ENCODE measurements at regions not wholly inside any gene's neighbourhood (a gene's known extent, or its start where the extent isn't known, plus 50 kb on each side); places are given as distances from the start of the nearest gene placed in this dataset.

GRCh38 chr16:74029115-74029792, 267.4 kb upstream of the PSMD7 start:
- no peak overlapping the region for H3K4me3 ChIP-seq (ENCODE audit: low read length)
- no peaks in the 10 kb centered on the region for H3K9me3 ChIP-seq (ENCODE audit: control insufficient read depth, low read length)
- 69 to 75% methylated on average over 6 to 9 of the region's 9 CpGs for WGBS, 2 experiments (ENCODE audit: insufficient coverage in 1 of 2, insufficient read length in 1 of 2)
- H3K27me3 ChIP-seq (ENCODE audit: control insufficient read depth, insufficient read depth, low read length, poor library complexity, severe bottlenecking): no peaks in the 10 kb centered on the region
- Mint-ChIP-seq H3K4me1 (peaks cover 39% of the 10 kb centered on the region), H3K9me3 (no peaks in the 10 kb centered on the region), H3K4me3 (no peak overlapping the region), H3K27ac (no peak overlapping the region), H3K36me3 (ENCODE audit: low read depth) (no peaks in the 10 kb centered on the region), H3K27me3 (ENCODE audit: insufficient read depth) (no peaks in the 10 kb centered on the region)
- peaks cover 4% of the 10 kb centered on the region for H3K4me1 ChIP-seq (ENCODE audit: control insufficient read depth, insufficient read depth, low read length)
- TF ChIP-seq, protein P1, sequence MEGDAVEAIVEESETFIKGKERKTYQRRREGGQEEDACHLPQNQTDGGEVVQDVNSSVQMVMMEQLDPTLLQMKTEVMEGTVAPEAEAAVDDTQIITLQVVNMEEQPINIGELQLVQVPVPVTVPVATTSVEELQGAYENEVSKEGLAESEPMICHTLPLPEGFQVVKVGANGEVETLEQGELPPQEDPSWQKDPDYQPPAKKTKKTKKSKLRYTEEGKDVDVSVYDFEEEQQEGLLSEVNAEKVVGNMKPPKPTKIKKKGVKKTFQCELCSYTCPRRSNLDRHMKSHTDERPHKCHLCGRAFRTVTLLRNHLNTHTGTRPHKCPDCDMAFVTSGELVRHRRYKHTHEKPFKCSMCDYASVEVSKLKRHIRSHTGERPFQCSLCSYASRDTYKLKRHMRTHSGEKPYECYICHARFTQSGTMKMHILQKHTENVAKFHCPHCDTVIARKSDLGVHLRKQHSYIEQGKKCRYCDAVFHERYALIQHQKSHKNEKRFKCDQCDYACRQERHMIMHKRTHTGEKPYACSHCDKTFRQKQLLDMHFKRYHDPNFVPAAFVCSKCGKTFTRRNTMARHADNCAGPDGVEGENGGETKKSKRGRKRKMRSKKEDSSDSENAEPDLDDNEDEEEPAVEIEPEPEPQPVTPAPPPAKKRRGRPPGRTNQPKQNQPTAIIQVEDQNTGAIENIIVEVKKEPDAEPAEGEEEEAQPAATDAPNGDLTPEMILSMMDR (conservative IDR thresholded peaks at IDR 0.05): no peak
- no peaks in the 10 kb centered on the region for H3K36me3 ChIP-seq (ENCODE audit: control insufficient read depth, insufficient read depth, low read length)
- no peak for DNase-seq
- H3K9ac ChIP-seq (ENCODE audit: extremely low read depth, low read length, poor library complexity, severe bottlenecking): no peak overlapping the region
- peak overlapping the region; percentile 24 for H3K27ac ChIP-seq (ENCODE audit: low read depth, low read length)

DNA sequence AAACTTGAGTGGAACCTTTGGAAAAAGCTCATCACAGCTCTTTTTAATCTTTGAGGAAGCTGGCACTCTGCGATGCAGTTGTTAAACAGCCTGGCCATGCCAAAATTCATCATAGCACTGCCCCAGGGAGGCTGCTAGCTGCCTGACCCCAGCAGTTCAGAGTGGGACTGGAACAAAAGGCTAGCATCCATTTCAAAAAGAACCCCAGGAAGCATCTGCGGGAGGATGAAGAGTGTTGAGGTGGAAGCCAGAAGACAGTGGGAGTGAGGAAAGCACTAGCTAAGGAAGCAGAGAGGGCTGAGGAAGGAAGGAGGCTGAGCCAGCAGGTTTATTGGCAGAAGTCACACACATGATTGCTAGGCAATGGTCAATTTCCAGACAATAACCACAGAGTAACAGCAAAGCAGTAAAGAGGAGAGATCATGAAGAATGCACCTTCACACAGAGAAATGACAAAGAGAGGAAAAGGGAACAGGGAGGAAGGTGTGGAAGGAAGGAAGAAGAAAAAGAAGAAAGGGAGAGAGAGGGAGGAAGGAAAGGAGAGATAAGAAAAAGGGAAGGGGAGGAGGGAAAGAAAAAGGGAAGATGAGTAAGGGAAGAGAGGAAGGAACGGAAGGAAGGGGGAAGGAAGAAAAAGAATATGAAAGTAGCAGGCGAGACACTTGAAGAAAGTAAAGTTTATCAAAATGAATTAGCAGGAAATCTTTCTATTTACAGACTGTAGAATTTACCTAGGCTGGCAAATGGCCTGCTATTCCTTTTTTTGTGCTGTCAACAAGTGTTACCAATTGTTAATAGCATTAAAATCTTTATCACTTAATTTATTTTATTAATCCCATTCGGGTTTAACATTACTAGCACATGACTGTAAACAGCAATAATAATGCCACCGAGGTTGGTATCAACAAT, 270.0 kb upstream of the PSMD7 start:
- Histone ChIP-seq H3K9ac (ENCODE audit: extremely low read depth, low read length, poor library complexity, severe bottlenecking) (no peak overlapping the region), H3K9me3 (ENCODE audit: control insufficient read depth, low read length) (no peaks in the 10 kb centered on the region), H3K27me3 (ENCODE audit: control insufficient read depth, insufficient read depth, low read length, poor library complexity, severe bottlenecking) (no peaks in the 10 kb centered on the region), H3K4me1 (ENCODE audit: control insufficient read depth, insufficient read depth, low read length) (peaks cover 4% of the 10 kb centered on the region), H3K4me3 (ENCODE audit: low read length) (no peak overlapping the region), H3K27ac (ENCODE audit: low read depth, low read length) (peak overlapping the region; percentile 45), H3K36me3 (ENCODE audit: control insufficient read depth, insufficient read depth, low read length) (no peaks in the 10 kb centered on the region)
- 29 to 58% methylated on average over 5 to 6 of the region's 6 CpGs for WGBS, 2 experiments (ENCODE audit: insufficient coverage in 1 of 2, insufficient read length in 1 of 2)
- peaks cover 40% of the 10 kb centered on the region for H3K4me1 Mint-ChIP-seq
- H3K4me3 Mint-ChIP-seq: no peak overlapping the region
- DNase-seq: peak; percentile 73
- H3K9me3 Mint-ChIP-seq: no peaks in the 10 kb centered on the region
- no peaks in the 10 kb centered on the region for H3K27me3 Mint-ChIP-seq (ENCODE audit: insufficient read depth)
- no peaks in the 10 kb centered on the region for H3K36me3 Mint-ChIP-seq (ENCODE audit: low read depth)
- no peak overlapping the region for H3K27ac Mint-ChIP-seq
- TF ChIP-seq, protein P1 (conservative IDR thresholded peaks at IDR 0.05): no peak

- WGBS, 2 experiments (ENCODE audit: insufficient coverage in 1 of 2, insufficient read length in 1 of 2): 85 to 100% methylated on average over 2 of the region's 2 CpGs
- H3K9me3 Mint-ChIP-seq: no peaks in the 10 kb centered on the region
- H3K27ac Mint-ChIP-seq: no peak overlapping the region
- Histone ChIP-seq H3K27ac (ENCODE audit: low read depth, low read length) (no peak overlapping the region), H3K36me3 (ENCODE audit: control insufficient read depth, insufficient read depth, low read length) (no peaks in the 10 kb centered on the region), H3K4me1 (ENCODE audit: control insufficient read depth, insufficient read depth, low read length) (peaks cover 4% of the 10 kb centered on the region), H3K9ac (ENCODE audit: extremely low read depth, low read length, poor library complexity, severe bottlenecking) (no peak overlapping the region), H3K9me3 (ENCODE audit: control insufficient read depth, low read length) (no peaks in the 10 kb centered on the region), H3K27me3 (ENCODE audit: control insufficient read depth, insufficient read depth, low read length, poor library complexity, severe bottlenecking) (no peaks in the 10 kb centered on the region), H3K4me3 (ENCODE audit: low read length) (no peak overlapping the region)
- no peaks in the 10 kb centered on the region for H3K36me3 Mint-ChIP-seq (ENCODE audit: low read depth)
- H3K4me1 Mint-ChIP-seq: peaks cover 39% of the 10 kb centered on the region
- no peaks in the 10 kb centered on the region for H3K27me3 Mint-ChIP-seq (ENCODE audit: insufficient read depth)
- H3K4me3 Mint-ChIP-seq: no peak overlapping the region
- no peak for DNase-seq
- TF ChIP-seq, protein P1 (conservative IDR thresholded peaks at IDR 0.05): no peak
Observed at GRCh38 chr16:74024953-74025352, 271.7 kb upstream of the PSMD7 start.

Data from endodermal cell (in vitro differentiated cells).